Endothelial cell of umbilical vein (primary cell): ENCODE measurements at regions not wholly inside any gene's neighbourhood (a gene's known extent, or its start where the extent isn't known, plus 50 kb on each side); places are given as distances from the start of the nearest gene placed in this dataset.

Source experiments
- BruUV-seq: library from RNA; stranded (reverse); fragments of 400-500 nt; replicated peaks from 2 replicates; lab custom pipeline; 2021; lab: Mats Ljungman, UMichigan
- CTCF ChIA-PET: fragments of 300-600, 350-600 bp; sonication (Branson Sonifier 250); formaldehyde crosslinking; loops from one replicate; lab custom pipeline; 2021; ENCODE audit warnings: antibody characterized with exemption, inconsistent platforms; lab: Charles Lee
- POLR2A ChIA-PET: fragments of 300-600, 350-600 bp; sonication (Branson Sonifier 250); formaldehyde crosslinking; loops from one replicate; lab custom pipeline; 2021; ENCODE audit warnings: antibody characterized with exemption, inconsistent platforms; lab: Charles Lee
- DNase-seq: peaks from one replicate; pipeline ENCODE4 v3.0.0-alpha.2; 2011; ENCODE audit warnings: low read depth, low spot score
- FAIRE-seq: peaks from 2 replicates; lab custom pipeline; 2011; peaks lifted over from hg19 to GRCh38; lab: Jason Lieb, UNC
- H2AFZ ChIP-seq: 2 replicates; pipeline ENCODE4 v1.6.0; 2012; ENCODE audit warnings: low read depth, low read length, control low read depth, inconsistent platforms
- H3K27ac ChIP-seq: 2 replicates; pipeline ENCODE4 v1.5.1; 2011; ENCODE audit warnings: low read depth, mild to moderate bottlenecking, control low read depth, low read length, moderate library complexity; ENCODE audit not compliant: insufficient read depth
- H3K27me3 ChIP-seq, 2 experiments: 2 replicates each; pipeline versions ENCODE4 v1.6.0 to v1.6.1; 2011; ENCODE audit warnings: low read length in 2 of 2, mixed read lengths in 1 of 2; ENCODE audit not compliant: control insufficient read depth in 2 of 2, insufficient read depth in 2 of 2
- H3K36me3 ChIP-seq, 2 experiments: 2 replicates in 1 of 2; 3 replicates in 1 of 2; pipeline ENCODE4 v1.5.1; 2011; ENCODE audit warnings: low read length in 2 of 2, mild to moderate bottlenecking in 1 of 2, moderate library complexity in 1 of 2; ENCODE audit not compliant: control insufficient read depth in 2 of 2, insufficient read depth in 2 of 2; ENCODE audit errors: extremely low read depth in 1 of 2
- H3K4me1 ChIP-seq: 3 replicates; pipeline ENCODE4 v1.5.1; 2011; ENCODE audit warnings: mild to moderate bottlenecking, low read length; ENCODE audit not compliant: control insufficient read depth, insufficient read depth; ENCODE audit errors: extremely low read depth
- H3K4me2 ChIP-seq: 2 replicates; pipeline ENCODE4 v1.6.1; 2011; ENCODE audit warnings: low read length, control low read depth, mixed read lengths; ENCODE audit not compliant: insufficient read depth
- H3K4me3 ChIP-seq, 3 experiments: fragments of 200-600 bp in 1 of 3; sonication (generic), shearing (Covaris generic) in 1 of 3; replicated peaks in 1 of 3; 2 replicates each; pipeline ENCODE4 v1.5.1; 2011 to 2016; ENCODE audit warnings: control low read depth in 3 of 3, low read length in 3 of 3, mild to moderate bottlenecking in 2 of 3, inconsistent platforms in 1 of 3, low read depth in 1 of 3, moderate library complexity in 1 of 3; ENCODE audit not compliant: insufficient read depth in 1 of 3
- H3K79me2 ChIP-seq: 2 replicates; pipeline ENCODE4 v1.6.0; 2012; ENCODE audit warnings: low read length, inconsistent platforms; ENCODE audit not compliant: control insufficient read depth, insufficient read depth
- H3K9ac ChIP-seq: replicated peaks from 2 replicates; pipeline ENCODE3; 2011; ENCODE audit warnings: low read length, control low read depth; ENCODE audit not compliant: insufficient read depth; ENCODE audit errors: extremely low read depth
- H3K9me1 ChIP-seq: replicated peaks from 3 replicates; pipeline ENCODE4 v1.6.0; 2011; ENCODE audit warnings: mild to moderate bottlenecking, low read length; ENCODE audit not compliant: control insufficient read depth, insufficient read depth; ENCODE audit errors: extremely low read depth
- H3K9me3 ChIP-seq: replicated peaks from 2 replicates; pipeline ENCODE4 v1.5.1; 2012; ENCODE audit warnings: low read length, inconsistent platforms; ENCODE audit not compliant: control insufficient read depth, insufficient read depth
- H4K20me1 ChIP-seq: replicated peaks from 2 replicates; pipeline ENCODE3; 2011; ENCODE audit warnings: mild to moderate bottlenecking, low read length; ENCODE audit not compliant: control insufficient read depth, insufficient read depth; ENCODE audit errors: extremely low read depth
- GATA2 ChIP-seq: IDR thresholded peaks from 2 replicates; pipeline ENCODE4 v1.7.0; 2011; ENCODE audit warnings: low read depth, mild to moderate bottlenecking, moderate library complexity, mixed read lengths, low read length; ENCODE audit not compliant: insufficient read length, insufficient read depth
- JUN ChIP-seq: IDR thresholded peaks from 2 replicates; pipeline ENCODE4 v1.6.1; 2011; ENCODE audit warnings: borderline replicate concordance, low read depth; ENCODE audit not compliant: insufficient read length, insufficient read depth
- MYC ChIP-seq: IDR thresholded peaks from one replicate; pipeline ENCODE4 v1.6.1; 2011; ENCODE audit warnings: mild to moderate bottlenecking, low read depth, low read length
- POLR2AphosphoS5 ChIP-seq: IDR thresholded peaks from 2 replicates; pipeline ENCODE4 v1.6.1; 2012; ENCODE audit warnings: low read depth, mild to moderate bottlenecking, control low read depth, low read length, moderate library complexity; ENCODE audit not compliant: insufficient read depth
- dilution Hi-C: fragments of 300-500 bp; cut with MboI; formaldehyde crosslinking; loops from one replicate; pipeline ENCODE4 v1.15.0; 2019; ENCODE audit warnings: low sequenced_read_pairs; ENCODE audit not compliant: extremely low pct_ligation_motif_present
- intact Hi-C: fragments of 100-400 bp; cut with micrococcal nuclease; formaldehyde crosslinking; loops from one replicate; pipeline ENCODE4 v1.10.0; 2022
- TF ChIP-seq, protein P1 (sequence below): IDR thresholded peaks from 2 replicates; pipeline ENCODE4 v1.6.1; 2011; ENCODE audit not compliant: insufficient read depth, insufficient read length

DNA sequence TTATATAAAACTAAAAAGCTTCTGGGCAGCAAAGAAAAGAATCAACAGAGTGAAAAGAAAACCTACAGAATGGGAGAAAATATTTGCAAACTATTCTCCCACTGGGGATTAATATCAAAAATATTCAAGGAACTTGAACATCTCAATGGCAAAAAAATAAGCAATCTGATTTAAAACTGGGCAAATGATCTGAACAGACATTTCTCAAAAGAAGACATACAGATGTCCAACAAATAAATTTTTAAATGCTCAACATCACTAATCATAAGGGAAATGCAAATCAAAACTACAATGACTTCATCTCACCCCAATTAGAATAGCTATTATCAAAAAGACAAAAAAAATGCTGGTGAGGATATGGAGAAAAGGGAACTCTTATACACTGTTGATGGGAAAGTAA, 57.2 kb upstream of the SSBP2 start:
- Histone ChIP-seq H3K36me3 (no peaks in the 10 kb centered on the region), H2AFZ (no peak overlapping the region), H3K27me3 (no peaks in the 10 kb centered on the region), H3K27ac (no peak overlapping the region), H3K9ac (no peak overlapping the region), H3K79me2 (no peaks in the 10 kb centered on the region), H3K4me2 (no peak overlapping the region), H3K4me3 (no peak overlapping the region), H3K9me1 (no peaks in the 10 kb centered on the region), H3K4me1 (no peaks in the 10 kb centered on the region), H3K9me3 (no peaks in the 10 kb centered on the region), H4K20me1 (no peaks in the 10 kb centered on the region)
- TF ChIP-seq GATA2 (no peak), JUN (no peak), MYC (no peak)
- TF ChIP-seq, protein P1, sequence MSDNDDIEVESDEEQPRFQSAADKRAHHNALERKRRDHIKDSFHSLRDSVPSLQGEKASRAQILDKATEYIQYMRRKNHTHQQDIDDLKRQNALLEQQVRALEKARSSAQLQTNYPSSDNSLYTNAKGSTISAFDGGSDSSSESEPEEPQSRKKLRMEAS, result no peak
- dilution Hi-C loops, result no loop called here
- BruUV-seq, result no TSS peak
- ChIA-PET CTCF (interaction anchor here (1.3 to 3.0 kb wide), 2 partner anchors 9 to 15 kb away, joined by 4 to 12 read pairs; no protein-coding TSS in a partner anchor), POLR2A (no interaction called here)
- FAIRE-seq, result no peak
- intact Hi-C loops, result no loop called here
- no peak for DNase-seq

DNA sequence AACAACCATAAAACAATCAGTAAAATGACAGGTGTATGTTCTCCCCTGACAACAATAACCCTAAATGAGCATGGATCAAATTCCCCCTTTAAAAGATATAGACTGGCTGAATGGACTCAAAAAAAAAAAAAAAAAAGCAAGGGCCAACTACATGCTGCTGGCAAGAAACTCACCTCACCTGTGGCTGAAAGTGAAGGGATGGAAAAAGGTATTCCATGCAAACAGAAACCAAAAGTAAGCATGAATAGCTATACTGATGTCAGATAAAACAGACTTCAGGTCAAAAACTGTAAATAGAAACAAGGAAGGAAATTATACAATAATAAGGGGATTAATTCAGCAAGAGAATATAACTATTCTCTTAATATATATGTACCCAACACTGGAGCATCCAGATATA, 54.2 kb upstream of the SSBP2 start:
- Histone ChIP-seq H3K9me1 (no peaks in the 10 kb centered on the region), H3K4me2 (no peak overlapping the region), H3K9me3 (no peaks in the 10 kb centered on the region), H3K9ac (no peak overlapping the region), H3K4me1 (no peaks in the 10 kb centered on the region), H3K36me3 (no peaks in the 10 kb centered on the region), H4K20me1 (no peaks in the 10 kb centered on the region), H3K27ac (no peak overlapping the region), H3K4me3 (no peak overlapping the region), H3K79me2 (no peaks in the 10 kb centered on the region), H2AFZ (no peak overlapping the region), H3K27me3 (no peaks in the 10 kb centered on the region)
- ChIA-PET POLR2A (no interaction called here), CTCF (interaction anchor here (0.7 to 1.0 kb wide), 2 partner anchors 47 to 437 kb away, joined by 3 read pairs; no protein-coding TSS in a partner anchor)
- no TSS peak for BruUV-seq
- FAIRE-seq (no peak), DNase-seq (no peak)
- TF ChIP-seq POLR2AphosphoS5 (no peak), GATA2 (no peak), JUN (no peak)
- dilution Hi-C loops (no loop called here), intact Hi-C loops (no loop called here)
